IMR-90 (cell line): ENCODE measurements at regions not wholly inside any gene's neighbourhood (a gene's known extent, or its start where the extent isn't known, plus 50 kb on each side); places are given as distances from the start of the nearest gene placed in this dataset.
A peak's percentile ranks its signal among the peaks of the same experiment; 100 is the strongest.

Source experiments
- ATAC-seq: fragments of 200-7000 bp; cut with Tn5 transposase; 2 replicates; pipeline ENCODE4 v1.9.1; 2020; ENCODE audit warnings: low read depth, mild to moderate bottlenecking, moderate library complexity
- BruUV-seq: library from RNA; stranded (reverse); fragments of 400-500 nt; replicated peaks from 2 replicates; lab custom pipeline; 2021; lab: Mats Ljungman, UMichigan
- CTCF ChIA-PET: fragments of 300-600 bp; formaldehyde crosslinking; extraction: SDS; loops from one replicate; lab custom pipeline; 2021; ENCODE audit warnings: antibody characterized with exemption; lab: Yijun Ruan, JAX
- POLR2A ChIA-PET: fragments of 300-600 bp; sonication (Branson Sonifier 250); formaldehyde crosslinking; loops from one replicate; lab custom pipeline; 2022; ENCODE audit warnings: antibody characterized with exemption; ENCODE audit not compliant: unreplicated experiment; lab: Charles Lee
- DNase-seq: peaks from one replicate; pipeline ENCODE4 v3.0.0; 2013
- H2AFZ ChIP-seq: replicated peaks from 2 replicates; pipeline ENCODE3; 2013; ENCODE audit warnings: low read length, mild to moderate bottlenecking; ENCODE audit not compliant: poor library complexity
- H2AK5ac ChIP-seq: 2 replicates; pipeline ENCODE4 v1.6.1; 2013; ENCODE audit warnings: low read depth, low read length, inconsistent platforms
- H2AK9ac ChIP-seq: replicated peaks from 2 replicates; pipeline ENCODE3; 2013; ENCODE audit warnings: mild to moderate bottlenecking, low read depth, low read length, moderate library complexity; ENCODE audit not compliant: poor library complexity
- H2BK120ac ChIP-seq: 2 replicates; pipeline ENCODE4 v1.6.1; 2013; ENCODE audit warnings: low read depth, low read length, inconsistent platforms
- H2BK15ac ChIP-seq: 3 replicates; pipeline ENCODE4 v1.6.1; 2013; ENCODE audit warnings: low read depth, low read length, inconsistent platforms
- H2BK20ac ChIP-seq: 2 replicates; pipeline ENCODE4 v1.6.1; 2013; ENCODE audit warnings: low read depth, mild to moderate bottlenecking, inconsistent platforms, low read length, moderate library complexity
- H2BK5ac ChIP-seq: 2 replicates; pipeline ENCODE4 v1.6.1; 2013; ENCODE audit warnings: mild to moderate bottlenecking, low read depth, low read length, inconsistent platforms; ENCODE audit not compliant: poor library complexity, severe bottlenecking
- H3K14ac ChIP-seq: replicated peaks from 2 replicates; pipeline ENCODE4 v1.6.1; 2013; ENCODE audit warnings: low read depth, low read length, inconsistent platforms
- H3K18ac ChIP-seq: 2 replicates; pipeline ENCODE4 v1.6.1; 2013; ENCODE audit warnings: low read depth, low read length, control low read depth
- H3K23ac ChIP-seq: 2 replicates; pipeline ENCODE4 v1.6.1; 2013; ENCODE audit warnings: low read depth, low read length, inconsistent platforms
- H3K27ac ChIP-seq: 2 replicates; pipeline ENCODE4 v1.5.1; 2013; ENCODE audit warnings: mild to moderate bottlenecking, control low read depth, low read length; ENCODE audit not compliant: insufficient read depth
- H3K27me3 ChIP-seq: 2 replicates; pipeline ENCODE4 v1.6.1; 2013; ENCODE audit warnings: low read length; ENCODE audit not compliant: control insufficient read depth, insufficient read depth
- H3K36me3 ChIP-seq: 2 replicates; pipeline ENCODE4 v1.6.1; 2013; ENCODE audit warnings: low read length, mixed read lengths; ENCODE audit not compliant: control insufficient read depth, insufficient read depth
- H3K4ac ChIP-seq: 2 replicates; pipeline ENCODE4 v1.6.1; 2013; ENCODE audit warnings: low read depth, low read length, inconsistent platforms
- H3K4me1 ChIP-seq: 2 replicates; pipeline ENCODE4 v1.6.1; 2013; ENCODE audit warnings: low read length, mixed read lengths; ENCODE audit not compliant: control insufficient read depth, insufficient read depth
- H3K4me2 ChIP-seq: 2 replicates; pipeline ENCODE4 v1.6.1; 2013; ENCODE audit warnings: low read depth, mild to moderate bottlenecking, control low read depth, low read length, moderate library complexity
- H3K4me3 ChIP-seq: 2 replicates; pipeline ENCODE4 v1.5.1; 2013; ENCODE audit warnings: low read depth, mild to moderate bottlenecking, control low read depth, low read length, moderate library complexity; ENCODE audit not compliant: insufficient read depth
- H3K56ac ChIP-seq: 2 replicates; pipeline ENCODE4 v1.6.1; 2013; ENCODE audit warnings: low read length, inconsistent platforms; ENCODE audit not compliant: insufficient read depth; ENCODE audit errors: extremely low read depth
- H3K79me1 ChIP-seq, 2 experiments: 2 replicates each; pipeline ENCODE4 v1.6.1; 2013; ENCODE audit warnings: low read length in 2 of 2, inconsistent platforms in 1 of 2, low read depth in 1 of 2
- H3K9ac ChIP-seq: 2 replicates; pipeline ENCODE4 v1.6.1; 2013; ENCODE audit warnings: low read depth, low read length, control low read depth
- H3K9me1 ChIP-seq: 2 replicates; pipeline ENCODE4 v1.6.1; 2013; ENCODE audit warnings: low read length, inconsistent platforms; ENCODE audit not compliant: insufficient read depth
- H3K9me3 ChIP-seq: 2 replicates; pipeline ENCODE4 v1.6.1; 2013; ENCODE audit warnings: low read length; ENCODE audit not compliant: control insufficient read depth, insufficient read depth
- H4K20me1 ChIP-seq: 2 replicates; pipeline ENCODE4 v1.6.1; 2013; ENCODE audit warnings: low read length, inconsistent platforms; ENCODE audit not compliant: insufficient read depth
- H4K5ac ChIP-seq: 2 replicates; pipeline ENCODE4 v1.6.1; 2013; ENCODE audit warnings: mild to moderate bottlenecking, low read depth, low read length, control low read depth
- H4K8ac ChIP-seq, 2 experiments: 2 replicates each; pipeline ENCODE4 v1.6.1; 2013; ENCODE audit warnings: low read depth in 2 of 2, low read length in 2 of 2, control low read depth in 1 of 2, inconsistent platforms in 1 of 2
- H4K91ac ChIP-seq: 2 replicates; pipeline ENCODE4 v1.6.1; 2013; ENCODE audit warnings: low read depth, low read length, inconsistent platforms; ENCODE audit not compliant: insufficient read depth
- CEBPB ChIP-seq: IDR thresholded peaks from 2 replicates; pipeline ENCODE4 v1.6.1; 2012; ENCODE audit warnings: low read depth, low read length, improper control_type of control experiment
- RAD21 ChIP-seq: IDR thresholded peaks from 2 replicates; pipeline ENCODE4 v1.6.1; 2012; ENCODE audit warnings: low read length, improper control_type of control experiment
- RCOR1 ChIP-seq: IDR thresholded peaks from 2 replicates; pipeline ENCODE4 v1.6.1; 2012; ENCODE audit warnings: mild to moderate bottlenecking, low read length, improper control_type of control experiment; ENCODE audit not compliant: insufficient replicate concordance
- WGBS, 2 experiments: methylation state at CpG; one replicate each; pipeline versions ENCODE4 v1.1.5 to v1.1.7; 2013; ENCODE audit warnings: missing lambda C conversion rate in 2 of 2; ENCODE audit not compliant: insufficient read length in 1 of 2; ENCODE audit errors: extremely low coverage in 2 of 2; 5-methylcytosine and 5-hydroxymethylcytosine counted together
- dilution Hi-C: fragments of 300-500 bp; cut with HindIII; formaldehyde crosslinking; loops from one replicate; pipeline ENCODE4 v1.14.3; 2018; ENCODE audit warnings: low sequenced_read_pairs; ENCODE audit not compliant: unreplicated experiment
- in situ Hi-C: fragments of 300-500 bp; cut with MboI; formaldehyde crosslinking; loops from 3 replicates; pipeline ENCODE4 v1.14.3; 2019; ENCODE audit warnings: low sequenced_read_pairs, inconsistent platforms, mixed read lengths
- intact Hi-C: fragments of 100-400 bp; cut with micrococcal nuclease; formaldehyde crosslinking; loops from 2 replicates; pipeline ENCODE4 v1.10.0; 2022

GRCh38 chr1:218516526-218516925 lies 171.4 kb downstream of the TGFB2 start:
- ChIA-PET POLR2A (no interaction called here), CTCF (interaction anchor here (1.0 to 1.3 kb wide), 4 partner anchors 14 to 159 kb away, joined by 3 read pairs; no protein-coding TSS in a partner anchor)
- Histone ChIP-seq H2BK20ac (peak overlapping the region; percentile 8; the same call in 1 of the 2 replicates), H3K36me3 (no peaks in the 10 kb centered on the region), H3K9me3 (no peaks in the 10 kb centered on the region), H3K79me1 (no peaks in the 10 kb centered on the region), H3K27me3 (no peaks in the 10 kb centered on the region), H3K14ac (peak overlapping the region; percentile 55), H2BK120ac (peak overlapping the region; percentile 52; the same call in 1 of the 2 replicates), H3K9ac (peak overlapping the region; percentile 57; the same call in 1 of the 2 replicates), H2AK5ac (no peak overlapping the region), H3K4me1 (0 out of 2 replicates have a peak, but pooled peaks cover 1% of the 10 kb centered on the region), H3K27ac (no peak overlapping the region), H4K5ac (no peak overlapping the region), H3K9me1 (no peaks in the 10 kb centered on the region), H4K91ac (no peak overlapping the region; the same call in 1 of the 2 replicates), H3K56ac (no peak overlapping the region), H2BK15ac (peak overlapping the region; percentile 9; the same call in 1 of the 3 replicates), H2AK9ac (no peak overlapping the region), H4K8ac (peak overlapping the region; percentile 12 to 70; a peak in 1 of 4 replicates), H2AFZ (no peak overlapping the region), H4K20me1 (no peaks in the 10 kb centered on the region), H3K4ac (peak overlapping the region; percentile 50; the same call in 1 of the 2 replicates), H3K4me2 (peak overlapping the region; percentile 79; the same call in 1 of the 2 replicates), H3K4me3 (no peak overlapping the region), H2BK5ac (no peak overlapping the region), H3K18ac (peak overlapping the region; percentile 86), H3K23ac (no peak overlapping the region)
- no CpG with 5 or more reads among the region's 3 CpGs for WGBS, 2 experiments
- intact Hi-C loops (no loop called here), dilution Hi-C loops (no loop called here), in situ Hi-C loops (no loop called here)
- ATAC-seq (no peak; the same call in 1 of the 2 replicates), DNase-seq (no peak)
- BruUV-seq, result no TSS peak
- TF ChIP-seq RAD21, result no peak
- TF ChIP-seq RCOR1, result no peak
- peak; percentile 70 for TF ChIP-seq CEBPB
